Smooth muscle cell (in vitro differentiated cells): ENCODE measurements at regions not wholly inside any gene's neighbourhood (a gene's known extent, or its start where the extent isn't known, plus 50 kb on each side); places are given as distances from the start of the nearest gene placed in this dataset.

Experiments used
- DNase-seq: peaks from one replicate; lab custom pipeline; 2025; ENCODE audit not compliant: unreplicated experiment; lab: John Stamatoyannopoulos, UW
- H2AFZ ChIP-seq: fragments of 200-600 bp; sonication (generic); 2 replicates; pipeline ENCODE4 v1.6.0; 2016; ENCODE audit warnings: antibody characterized with exemption, low read depth, mild to moderate bottlenecking
- H3F3A ChIP-seq: fragments of 200-600 bp; sonication (generic); 2 replicates; pipeline ENCODE4 v1.6.0; 2017; ENCODE audit warnings: antibody characterized with exemption, low read depth
- H3K27ac ChIP-seq: fragments of 200-600 bp; sonication (generic); 2 replicates; pipeline ENCODE4 v1.5.1; 2016; ENCODE audit warnings: low read depth, mild to moderate bottlenecking
- H3K27me3 ChIP-seq: fragments of 200-600 bp; sonication (generic); 2 replicates; pipeline ENCODE4 v1.6.1; 2016; ENCODE audit warnings: low read depth, mild to moderate bottlenecking
- H3K36me3 ChIP-seq: fragments of 200-600 bp; sonication (generic); 2 replicates; pipeline ENCODE4 v1.5.1; 2016; ENCODE audit warnings: low read depth
- H3K4me1 ChIP-seq: fragments of 200-600 bp; sonication (generic); 2 replicates; pipeline ENCODE4 v1.5.1; 2016; ENCODE audit warnings: low read depth
- H3K4me2 ChIP-seq: fragments of 200-600 bp; sonication (generic); 2 replicates; pipeline ENCODE4 v1.6.0; 2016; ENCODE audit warnings: mild to moderate bottlenecking
- H3K4me3 ChIP-seq: fragments of 200-600 bp; sonication (generic); 2 replicates; pipeline ENCODE4 v1.5.1; 2016; ENCODE audit warnings: mild to moderate bottlenecking
- H3K79me2 ChIP-seq: fragments of 200-600 bp; sonication (generic); 2 replicates; pipeline ENCODE4 v1.6.0; 2016; ENCODE audit warnings: low read depth, mild to moderate bottlenecking
- H3K9ac ChIP-seq: fragments of 200-600 bp; sonication (generic); 2 replicates; pipeline ENCODE4 v1.6.0; 2016; ENCODE audit warnings: low read depth
- H3K9me3 ChIP-seq: fragments of 200-600 bp; sonication (generic); replicated peaks from 2 replicates; pipeline ENCODE4 v1.5.1; 2016; ENCODE audit warnings: low read depth
- H4K20me1 ChIP-seq: fragments of 200-600 bp; sonication (generic); 2 replicates; pipeline ENCODE4 v1.6.0; 2016; ENCODE audit warnings: low read depth
- WGBS: methylation state at CpG from one replicate; pipeline ENCODE4 v1.1.7; 2016; ENCODE audit warnings: low lambda C conversion rate; 5-methylcytosine and 5-hydroxymethylcytosine counted together
- TF ChIP-seq, protein P1 (sequence below): fragments of 200-600 bp; sonication (generic); IDR thresholded peaks from 2 replicates; pipeline ENCODE4 v1.5.1; 2017; ENCODE audit warnings: borderline replicate concordance, mild to moderate bottlenecking, antibody characterized with exemption; ENCODE audit not compliant: insufficient read depth, poor library complexity, severe bottlenecking

DNA sequence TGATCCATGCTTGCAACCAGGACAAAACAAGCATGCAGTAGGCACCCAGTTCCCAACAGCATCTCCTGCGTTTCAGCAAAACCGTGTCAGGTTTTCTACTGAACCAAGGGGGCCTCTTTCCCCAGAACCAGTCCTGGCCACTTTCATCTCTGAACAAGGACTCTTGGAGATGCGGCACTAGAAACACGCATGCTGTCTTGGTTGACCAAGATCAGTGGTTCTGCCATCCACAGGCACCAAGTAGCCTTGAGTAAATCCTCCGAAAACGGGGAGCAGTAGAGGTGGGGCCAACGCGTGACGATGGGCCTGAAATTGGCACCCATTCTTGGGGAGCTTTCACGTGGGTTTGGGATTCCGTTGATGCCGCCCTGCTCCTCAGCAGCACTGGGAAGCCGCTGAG, 62.5 kb upstream of the AJAP1 start:
- Histone ChIP-seq H3K36me3 (no peaks in the 10 kb centered on the region), H3K9ac (no peak overlapping the region), H3K27me3 (no peaks in the 10 kb centered on the region), H3F3A (no peaks in the 10 kb centered on the region), H3K9me3 (no peaks in the 10 kb centered on the region), H3K27ac (no peak overlapping the region), H2AFZ (no peak overlapping the region), H3K4me3 (no peak overlapping the region), H3K4me1 (no peaks in the 10 kb centered on the region), H3K4me2 (no peak overlapping the region), H4K20me1 (no peaks in the 10 kb centered on the region), H3K79me2 (no peaks in the 10 kb centered on the region)
- no peak for DNase-seq
- 94% methylated on average over 13 of the region's 13 CpGs for WGBS
- TF ChIP-seq, protein P1, sequence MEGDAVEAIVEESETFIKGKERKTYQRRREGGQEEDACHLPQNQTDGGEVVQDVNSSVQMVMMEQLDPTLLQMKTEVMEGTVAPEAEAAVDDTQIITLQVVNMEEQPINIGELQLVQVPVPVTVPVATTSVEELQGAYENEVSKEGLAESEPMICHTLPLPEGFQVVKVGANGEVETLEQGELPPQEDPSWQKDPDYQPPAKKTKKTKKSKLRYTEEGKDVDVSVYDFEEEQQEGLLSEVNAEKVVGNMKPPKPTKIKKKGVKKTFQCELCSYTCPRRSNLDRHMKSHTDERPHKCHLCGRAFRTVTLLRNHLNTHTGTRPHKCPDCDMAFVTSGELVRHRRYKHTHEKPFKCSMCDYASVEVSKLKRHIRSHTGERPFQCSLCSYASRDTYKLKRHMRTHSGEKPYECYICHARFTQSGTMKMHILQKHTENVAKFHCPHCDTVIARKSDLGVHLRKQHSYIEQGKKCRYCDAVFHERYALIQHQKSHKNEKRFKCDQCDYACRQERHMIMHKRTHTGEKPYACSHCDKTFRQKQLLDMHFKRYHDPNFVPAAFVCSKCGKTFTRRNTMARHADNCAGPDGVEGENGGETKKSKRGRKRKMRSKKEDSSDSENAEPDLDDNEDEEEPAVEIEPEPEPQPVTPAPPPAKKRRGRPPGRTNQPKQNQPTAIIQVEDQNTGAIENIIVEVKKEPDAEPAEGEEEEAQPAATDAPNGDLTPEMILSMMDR = no peak

GRCh38 chr1:4593106-4593505, 61.3 kb upstream of the AJAP1 start:
- Histone ChIP-seq H3K4me3 (no peak overlapping the region), H2AFZ (no peak overlapping the region), H3K79me2 (no peaks in the 10 kb centered on the region), H3F3A (no peaks in the 10 kb centered on the region), H4K20me1 (no peaks in the 10 kb centered on the region), H3K4me2 (no peak overlapping the region), H3K9ac (no peak overlapping the region), H3K27ac (no peak overlapping the region), H3K27me3 (no peaks in the 10 kb centered on the region), H3K36me3 (no peaks in the 10 kb centered on the region), H3K4me1 (no peaks in the 10 kb centered on the region), H3K9me3 (no peaks in the 10 kb centered on the region)
- no peak for DNase-seq
- WGBS = 91% methylated on average over 7 of the region's 7 CpGs
- TF ChIP-seq, protein P1 = no peak

DNA sequence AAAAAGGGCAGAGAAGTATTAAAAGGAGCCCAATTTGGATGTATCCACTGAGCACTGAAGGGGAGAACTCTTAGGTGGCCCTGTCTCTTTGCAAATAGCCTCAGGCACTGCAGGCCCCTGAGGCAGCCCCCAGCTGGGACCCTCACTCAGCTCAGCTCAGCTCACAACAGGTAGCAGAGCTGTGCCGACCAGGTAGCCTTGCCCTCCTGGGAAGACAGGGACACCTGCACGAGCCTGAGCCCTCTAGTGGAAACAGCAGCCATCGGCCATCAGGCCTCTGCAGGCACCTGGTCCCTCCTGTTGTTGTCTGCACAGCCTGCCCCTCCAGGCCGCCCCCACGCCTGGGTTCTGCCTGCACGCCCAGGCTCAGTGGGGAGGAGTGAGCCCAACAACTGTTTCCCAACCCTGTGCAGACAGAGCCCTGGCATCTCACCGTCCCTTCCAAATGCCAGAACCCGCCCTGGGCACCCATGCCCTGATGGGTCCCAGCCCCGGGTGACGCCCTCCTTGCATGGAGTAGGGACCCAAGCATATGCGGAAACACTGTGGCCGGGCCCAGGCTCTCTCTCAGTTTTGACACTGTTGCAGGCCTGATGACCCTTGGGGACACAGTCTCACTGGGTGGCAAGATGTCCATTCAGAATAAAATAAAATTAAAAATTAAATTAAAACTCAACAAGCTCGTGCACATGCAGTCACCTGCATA, 60.0 kb upstream of the AJAP1 start:
- TF ChIP-seq, protein P1 = no peak

More for the DNA sequence above, 60.0 kb upstream of the AJAP1 start:
- Histone ChIP-seq H3K4me2 (no peak overlapping the region), H3K27ac (no peak overlapping the region), H3K27me3 (no peaks in the 10 kb centered on the region), H3K36me3 (no peaks in the 10 kb centered on the region), H3K4me3 (no peak overlapping the region), H3F3A (no peaks in the 10 kb centered on the region), H3K79me2 (no peaks in the 10 kb centered on the region), H3K9ac (no peak overlapping the region), H2AFZ (no peak overlapping the region), H4K20me1 (no peaks in the 10 kb centered on the region), H3K9me3 (no peaks in the 10 kb centered on the region), H3K4me1 (no peaks in the 10 kb centered on the region)
- WGBS = 80% methylated on average over 13 of the region's 13 CpGs
- no peak for DNase-seq
